ENCODE measurements at regions not wholly inside any gene's neighbourhood (a gene's known extent, or its start where the extent isn't known, plus 50 kb on each side); places are given as distances from the start of the nearest gene placed in this dataset.

DNA sequence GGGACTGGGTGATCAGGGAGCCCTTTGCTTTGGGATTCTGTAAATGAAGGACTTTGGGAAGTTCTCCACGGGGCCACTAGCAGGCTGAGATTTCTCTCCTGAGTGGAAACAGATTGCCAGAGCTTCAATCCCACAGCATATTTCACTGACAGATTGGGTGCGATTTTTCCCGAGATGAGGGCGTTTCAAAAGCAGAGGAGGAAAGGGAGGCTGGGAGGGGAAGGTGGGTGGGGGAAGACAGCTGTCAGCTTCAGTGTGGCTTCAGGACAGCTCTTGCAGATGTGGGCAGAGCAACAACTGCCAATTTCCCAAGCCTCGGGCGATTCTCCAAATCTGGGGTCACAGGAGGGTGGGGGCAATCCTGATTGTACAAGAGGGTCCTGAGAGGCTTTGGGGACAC is 258.5 kb upstream of the ADRA1B start:
- TF ChIP-seq, protein P1, sequence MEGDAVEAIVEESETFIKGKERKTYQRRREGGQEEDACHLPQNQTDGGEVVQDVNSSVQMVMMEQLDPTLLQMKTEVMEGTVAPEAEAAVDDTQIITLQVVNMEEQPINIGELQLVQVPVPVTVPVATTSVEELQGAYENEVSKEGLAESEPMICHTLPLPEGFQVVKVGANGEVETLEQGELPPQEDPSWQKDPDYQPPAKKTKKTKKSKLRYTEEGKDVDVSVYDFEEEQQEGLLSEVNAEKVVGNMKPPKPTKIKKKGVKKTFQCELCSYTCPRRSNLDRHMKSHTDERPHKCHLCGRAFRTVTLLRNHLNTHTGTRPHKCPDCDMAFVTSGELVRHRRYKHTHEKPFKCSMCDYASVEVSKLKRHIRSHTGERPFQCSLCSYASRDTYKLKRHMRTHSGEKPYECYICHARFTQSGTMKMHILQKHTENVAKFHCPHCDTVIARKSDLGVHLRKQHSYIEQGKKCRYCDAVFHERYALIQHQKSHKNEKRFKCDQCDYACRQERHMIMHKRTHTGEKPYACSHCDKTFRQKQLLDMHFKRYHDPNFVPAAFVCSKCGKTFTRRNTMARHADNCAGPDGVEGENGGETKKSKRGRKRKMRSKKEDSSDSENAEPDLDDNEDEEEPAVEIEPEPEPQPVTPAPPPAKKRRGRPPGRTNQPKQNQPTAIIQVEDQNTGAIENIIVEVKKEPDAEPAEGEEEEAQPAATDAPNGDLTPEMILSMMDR (IDR thresholded peaks at IDR 0.05) = no peak
- Histone ChIP-seq H3K27ac (no peak overlapping the region), H3K36me3 (no peaks in the 10 kb centered on the region), H3K4me3 (ENCODE audit: low read depth in 1 of 2, low read length in 1 of 2) (no peak overlapping the region), H3K4me1 (ENCODE audit: control insufficient read depth in 1 of 2, insufficient read depth in 1 of 2, low read depth in 1 of 2, low read length in 1 of 2) (no peaks in the 10 kb centered on the region), H3K9me3 (no peaks in the 10 kb centered on the region), H3K27me3 (no peaks in the 10 kb centered on the region)

DNA sequence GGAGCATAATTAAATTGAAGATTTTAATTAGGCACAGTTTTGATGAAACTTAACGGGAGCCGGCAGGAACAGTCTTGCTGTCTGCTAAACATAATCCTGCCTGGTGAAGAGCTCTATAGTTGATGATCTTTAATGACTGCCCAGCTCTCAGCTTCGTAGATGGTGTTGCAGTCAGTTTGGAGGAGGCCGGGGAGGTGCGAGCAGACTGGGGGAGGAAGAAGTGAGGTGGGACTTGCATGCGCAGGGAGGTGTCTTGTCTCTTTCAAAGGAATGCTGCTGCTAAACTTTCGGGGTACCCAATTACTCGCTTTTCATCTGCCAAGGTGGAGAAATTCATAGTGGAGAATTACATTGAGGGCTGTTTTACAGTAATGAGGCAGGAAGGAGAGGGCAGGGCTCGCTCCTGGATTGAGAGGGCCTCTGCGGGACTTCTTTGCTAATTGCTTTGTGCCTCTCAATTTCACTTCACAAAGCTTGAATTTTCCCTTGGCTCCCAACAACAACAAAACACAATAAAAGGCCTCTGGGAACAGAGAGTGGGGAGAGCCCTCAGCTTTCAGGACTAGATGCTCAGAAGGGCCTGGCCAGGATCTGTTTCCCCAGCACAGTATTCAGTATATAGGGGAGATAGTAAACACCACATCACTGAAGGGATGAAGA is 257.9 kb upstream of the ADRA1B start:
- Histone ChIP-seq H3K27ac (no peak overlapping the region), H3K36me3 (no peaks in the 10 kb centered on the region), H3K4me1 (ENCODE audit: control insufficient read depth in 1 of 2, insufficient read depth in 1 of 2, low read depth in 1 of 2, low read length in 1 of 2) (no peaks in the 10 kb centered on the region), H3K27me3 (no peaks in the 10 kb centered on the region), H3K9me3 (no peaks in the 10 kb centered on the region), H3K4me3 (ENCODE audit: low read depth in 1 of 2, low read length in 1 of 2) (no peak overlapping the region)
- TF ChIP-seq, protein P1 (IDR thresholded peaks at IDR 0.05) = no peak

DNA sequence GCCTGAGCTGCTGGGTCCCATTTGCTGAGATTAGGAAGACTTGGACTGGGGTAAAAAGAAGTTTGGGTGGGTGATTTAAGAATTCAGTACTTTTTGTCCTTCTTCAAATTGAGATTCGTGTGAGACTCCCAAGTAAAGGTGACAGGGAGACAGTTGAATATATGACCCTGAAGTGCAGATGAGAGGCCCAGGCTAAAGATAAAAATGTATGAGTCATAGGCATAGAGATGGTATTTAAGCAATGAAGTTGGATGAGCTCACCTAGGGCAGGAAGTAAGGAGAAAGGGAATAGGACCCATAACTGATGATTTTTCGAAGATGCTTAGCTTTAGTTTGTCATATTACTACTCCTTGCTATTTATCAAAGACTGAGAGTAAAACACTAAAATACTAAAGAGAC is 255.9 kb upstream of the ADRA1B start:
- Histone ChIP-seq H3K4me1 (ENCODE audit: control insufficient read depth in 1 of 2, insufficient read depth in 1 of 2, low read depth in 1 of 2, low read length in 1 of 2) (no peaks in the 10 kb centered on the region), H3K9me3 (no peaks in the 10 kb centered on the region), H3K4me3 (ENCODE audit: low read depth in 1 of 2, low read length in 1 of 2) (no peak overlapping the region), H3K27ac (no peak overlapping the region), H3K36me3 (no peaks in the 10 kb centered on the region), H3K27me3 (no peaks in the 10 kb centered on the region)
- TF ChIP-seq, protein P1 (IDR thresholded peaks at IDR 0.05) = no peak

DNA sequence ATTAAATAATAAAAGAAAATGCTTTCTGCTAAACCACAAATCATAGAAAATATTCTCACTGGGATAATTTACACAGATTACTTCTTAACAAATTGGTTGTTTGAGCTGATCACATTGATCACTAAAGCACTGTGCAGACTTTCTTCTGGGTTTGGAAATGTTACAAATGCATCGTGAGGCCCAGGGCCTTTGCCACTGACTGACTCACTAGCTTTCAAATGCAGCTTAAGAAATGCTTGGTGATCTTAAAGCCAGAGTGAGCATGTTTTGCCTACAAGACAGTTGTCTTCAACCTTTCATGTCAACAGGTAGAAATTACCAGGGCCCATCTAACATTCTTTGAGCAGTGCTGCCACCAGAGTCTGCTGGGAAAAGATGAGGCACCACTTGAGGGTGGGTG is 252.3 kb upstream of the ADRA1B start:
- TF ChIP-seq, protein P1 (IDR thresholded peaks at IDR 0.05) = no peak
- no peaks in the 10 kb centered on the region for H3K9me3 ChIP-seq
- no peak overlapping the region for H3K4me3 ChIP-seq (ENCODE audit: low read depth in 1 of 2, low read length in 1 of 2)

DNA sequence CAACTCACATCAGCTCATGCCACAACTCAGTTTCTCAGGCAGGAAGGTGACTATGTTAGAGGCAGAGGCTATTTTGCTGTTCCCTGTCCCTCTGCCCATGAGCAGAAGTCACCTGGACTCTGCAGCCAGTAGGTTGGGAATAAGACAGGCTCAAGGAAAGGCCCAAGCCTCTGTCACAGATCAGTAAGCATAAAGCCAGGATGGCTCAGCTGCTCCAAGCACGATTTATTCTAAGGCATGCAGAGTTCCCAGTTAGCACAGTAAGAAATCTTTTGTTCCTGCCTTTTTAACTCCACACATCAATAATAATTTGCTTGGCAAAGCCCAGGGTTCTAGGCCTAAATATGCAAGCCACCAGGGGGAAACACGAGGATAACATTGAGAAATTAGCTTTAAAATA is 249.0 kb upstream of the ADRA1B start:
- no peak overlapping the region for H3K4me3 ChIP-seq (ENCODE audit: low read depth in 1 of 2, low read length in 1 of 2)
- H3K27ac ChIP-seq = no peak overlapping the region
- no peaks in the 10 kb centered on the region for H3K36me3 ChIP-seq
- no peaks in the 10 kb centered on the region for H3K9me3 ChIP-seq
- H3K27me3 ChIP-seq = no peaks in the 10 kb centered on the region
- no peaks in the 10 kb centered on the region for H3K4me1 ChIP-seq (ENCODE audit: control insufficient read depth in 1 of 2, insufficient read depth in 1 of 2, low read depth in 1 of 2, low read length in 1 of 2)
- TF ChIP-seq, protein P1 (IDR thresholded peaks at IDR 0.05) = no peak

More for the DNA sequence above, 252.3 kb upstream of the ADRA1B start:
- Histone ChIP-seq H3K27me3 (no peaks in the 10 kb centered on the region), H3K36me3 (no peaks in the 10 kb centered on the region), H3K4me1 (ENCODE audit: control insufficient read depth in 1 of 2, insufficient read depth in 1 of 2, low read depth in 1 of 2, low read length in 1 of 2) (no peaks in the 10 kb centered on the region), H3K27ac (no peak overlapping the region)
